H1 (cell line): ENCODE measurements at regions not wholly inside any gene's neighbourhood (a gene's known extent, or its start where the extent isn't known, plus 50 kb on each side); places are given as distances from the start of the nearest gene placed in this dataset.

Experiments used
- FOSL1 ChIP-seq: IDR thresholded peaks from 2 replicates; pipeline ENCODE4 v1.6.1; 2011; ENCODE audit warnings: mild to moderate bottlenecking, low read depth, low read length, moderate library complexity; ENCODE audit not compliant: insufficient read depth
- HDAC2 ChIP-seq, 2 experiments: fragments of 300-600 bp in 1 of 2; sonication (generic) in 1 of 2; IDR thresholded peaks; 2 replicates each; pipeline ENCODE4 v1.6.1; 2011 to 2012; ENCODE audit warnings: low read depth in 2 of 2, low read length in 2 of 2, mild to moderate bottlenecking in 2 of 2, moderate library complexity in 2 of 2, borderline replicate concordance in 1 of 2, inconsistent platforms in 1 of 2
- RBBP5 ChIP-seq: IDR thresholded peaks from 2 replicates; pipeline ENCODE4 v1.7.1; 2012; ENCODE audit warnings: low read depth, mild to moderate bottlenecking, inconsistent platforms, low read length, moderate library complexity, borderline replicate concordance
- SAP30 ChIP-seq: fragments of 300-600 bp; sonication (generic); IDR thresholded peaks from 2 replicates; pipeline ENCODE4 v1.7.1; 2012; ENCODE audit warnings: low read length, moderate library complexity, mild to moderate bottlenecking, inconsistent platforms; ENCODE audit not compliant: insufficient read depth, insufficient replicate concordance
- TF ChIP-seq, protein P1 (sequence below), 3 experiments: IDR thresholded peaks; 1 replicate in 2 of 3; 2 replicates in 1 of 3; pipeline versions ENCODE4 v1.5.1 to v1.6.1; 2011; ENCODE audit warnings: low read length in 3 of 3, mild to moderate bottlenecking in 3 of 3, inconsistent platforms in 2 of 3, low read depth in 1 of 3, moderate library complexity in 1 of 3; ENCODE audit not compliant: insufficient read depth in 1 of 3; ENCODE audit errors: control extremely low read depth in 1 of 3

DNA sequence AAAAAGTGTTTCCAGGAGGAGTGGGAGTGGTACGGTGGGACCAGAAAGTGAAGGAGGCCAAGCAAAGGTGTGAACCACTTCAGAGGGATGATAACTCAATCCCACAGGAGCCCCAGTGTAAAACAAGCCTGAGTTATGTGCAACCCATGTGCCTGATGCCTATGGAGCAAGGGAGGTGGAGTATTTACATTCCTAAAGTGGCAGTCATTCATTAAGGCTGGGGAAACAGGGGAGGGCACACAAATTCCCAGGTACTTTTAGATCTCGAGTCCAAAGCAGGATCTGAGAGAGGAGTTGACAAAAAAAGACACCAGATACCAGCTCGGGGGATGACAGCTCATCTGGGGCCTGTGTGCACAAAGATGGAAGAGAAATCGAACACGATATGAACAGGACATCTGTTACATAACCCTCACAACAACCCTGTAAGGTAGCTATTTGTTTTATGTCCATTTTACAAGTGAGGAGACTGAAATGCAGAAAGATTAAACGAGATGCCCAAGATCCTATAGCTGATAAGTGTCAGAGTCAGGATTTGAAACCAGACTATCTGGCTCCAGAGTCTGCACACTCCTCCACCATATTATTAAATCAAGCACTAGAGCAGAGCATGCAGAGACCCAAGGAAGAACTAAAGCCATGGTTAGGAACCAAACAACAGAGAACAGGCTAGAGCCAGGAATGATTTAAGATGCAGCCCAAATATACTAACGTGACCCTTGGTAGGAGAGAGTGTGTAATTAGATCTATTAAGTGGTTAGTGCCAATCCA, 91.9 kb upstream of the MAPK10 start (continued):
- TF ChIP-seq HDAC2 (IDR thresholded peaks at IDR 0.05; ENCODE audit: borderline replicate concordance in 1 of 2, low read depth in 2 of 2, low read length in 2 of 2): no peak
- TF ChIP-seq FOSL1: no peak
- TF ChIP-seq, protein P1, sequence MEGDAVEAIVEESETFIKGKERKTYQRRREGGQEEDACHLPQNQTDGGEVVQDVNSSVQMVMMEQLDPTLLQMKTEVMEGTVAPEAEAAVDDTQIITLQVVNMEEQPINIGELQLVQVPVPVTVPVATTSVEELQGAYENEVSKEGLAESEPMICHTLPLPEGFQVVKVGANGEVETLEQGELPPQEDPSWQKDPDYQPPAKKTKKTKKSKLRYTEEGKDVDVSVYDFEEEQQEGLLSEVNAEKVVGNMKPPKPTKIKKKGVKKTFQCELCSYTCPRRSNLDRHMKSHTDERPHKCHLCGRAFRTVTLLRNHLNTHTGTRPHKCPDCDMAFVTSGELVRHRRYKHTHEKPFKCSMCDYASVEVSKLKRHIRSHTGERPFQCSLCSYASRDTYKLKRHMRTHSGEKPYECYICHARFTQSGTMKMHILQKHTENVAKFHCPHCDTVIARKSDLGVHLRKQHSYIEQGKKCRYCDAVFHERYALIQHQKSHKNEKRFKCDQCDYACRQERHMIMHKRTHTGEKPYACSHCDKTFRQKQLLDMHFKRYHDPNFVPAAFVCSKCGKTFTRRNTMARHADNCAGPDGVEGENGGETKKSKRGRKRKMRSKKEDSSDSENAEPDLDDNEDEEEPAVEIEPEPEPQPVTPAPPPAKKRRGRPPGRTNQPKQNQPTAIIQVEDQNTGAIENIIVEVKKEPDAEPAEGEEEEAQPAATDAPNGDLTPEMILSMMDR (IDR thresholded peaks at IDR 0.05; ENCODE audit: control extremely low read depth in 1 of 3, insufficient read depth in 1 of 3, low read depth in 1 of 3, low read length in 3 of 3): no peak
- TF ChIP-seq RBBP5: no peak
- TF ChIP-seq SAP30: no peak
